HG02678 (cell line): ENCODE measurements at regions not wholly inside any gene's neighbourhood (a gene's known extent, or its start where the extent isn't known, plus 50 kb on each side); places are given as distances from the start of the nearest gene placed in this dataset.
"Not testable (repeated sequence)": the region's sequence is repeated elsewhere in the genome, so short reads cannot be mapped to it uniquely, and the experiment has no call there.

Source experiments
- ATAC-seq: cut with Tn5 transposase; IDR thresholded peaks from one replicate; pipeline ENCODE4 v1.9.1; 2021; ENCODE audit warnings: mild to moderate bottlenecking, moderate library complexity; ENCODE audit not compliant: unreplicated experiment

GRCh38 chr7:81155654-81156373 lies 237.0 kb upstream of the SEMA3C start:
- no peak for ATAC-seq

GRCh38 chr7:81154565-81154964 lies 235.7 kb upstream of the SEMA3C start:
- ATAC-seq, result no peak

- ATAC-seq, result not testable (repeated sequence)
Measured at GRCh38 chr7:81152925-81153324, 234.1 kb upstream of the SEMA3C start.

GRCh38 chr7:81150951-81151361 lies 232.1 kb upstream of the SEMA3C start:
- no peak for ATAC-seq

GRCh38 chr7:81143856-81144255 lies 225.0 kb upstream of the SEMA3C start:
- no peak for ATAC-seq

GRCh38 chr7:81141257-81142205 lies 222.7 kb upstream of the SEMA3C start:
- ATAC-seq, result not testable (repeated sequence)

GRCh38 chr7:81140775-81141174 lies 221.9 kb upstream of the SEMA3C start:
- no peak for ATAC-seq

GRCh38 chr7:81140252-81140651 lies 221.4 kb upstream of the SEMA3C start:
- no peak for ATAC-seq

GRCh38 chr7:81138870-81139269 lies 220.0 kb upstream of the SEMA3C start:
- ATAC-seq, result no peak

- ATAC-seq, result no peak
Measured at GRCh38 chr7:81135324-81135723, 216.5 kb upstream of the SEMA3C start.

GRCh38 chr7:81128011-81128410 lies 209.2 kb upstream of the SEMA3C start:
- no peak for ATAC-seq

- ATAC-seq, result no peak
Measured at GRCh38 chr7:81120803-81121202, 202.0 kb upstream of the SEMA3C start.

- no peak for ATAC-seq
Measured at GRCh38 chr7:81120111-81120510, 201.3 kb upstream of the SEMA3C start.

- no peak for ATAC-seq
Measured at GRCh38 chr7:81114633-81115032, 195.8 kb upstream of the SEMA3C start.

GRCh38 chr7:81112731-81113130 lies 193.9 kb upstream of the SEMA3C start:
- ATAC-seq, result no peak

GRCh38 chr7:81111781-81112540 lies 193.1 kb upstream of the SEMA3C start:
- ATAC-seq, result no peak

GRCh38 chr7:81111358-81111757 lies 192.5 kb upstream of the SEMA3C start:
- ATAC-seq, result no peak

- no peak for ATAC-seq
Measured at GRCh38 chr7:81110673-81111072, 191.8 kb upstream of the SEMA3C start.

- ATAC-seq, result no peak
Measured at GRCh38 chr7:81098213-81098612, 179.4 kb upstream of the SEMA3C start.

- no peak for ATAC-seq
Measured at GRCh38 chr7:81094952-81095351, 176.1 kb upstream of the SEMA3C start.

- ATAC-seq, result no peak
Measured at GRCh38 chr7:81081616-81082015, 162.8 kb upstream of the SEMA3C start.
